ENCODE measurements at regions not wholly inside any gene's neighbourhood (a gene's known extent, or its start where the extent isn't known, plus 50 kb on each side); places are given as distances from the start of the nearest gene placed in this dataset.

DNA sequence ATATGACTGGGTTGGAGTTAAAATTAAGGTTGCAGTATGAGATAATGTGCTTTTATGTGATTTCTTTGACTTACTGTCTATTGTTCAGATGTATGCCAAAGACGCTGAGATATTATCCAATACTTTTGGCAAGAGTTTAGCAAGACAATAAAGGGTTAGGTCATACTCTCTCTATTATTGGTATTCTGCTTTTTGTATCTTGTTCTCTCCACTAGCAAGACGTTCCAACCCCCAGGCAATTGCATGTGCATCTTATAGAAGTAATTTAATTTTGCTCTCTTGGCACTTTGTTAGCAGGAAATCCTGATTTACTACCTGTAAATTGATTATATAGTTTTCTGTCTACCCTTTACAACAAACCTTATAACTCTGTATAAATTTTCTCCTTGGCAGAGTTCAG, 1093.6 kb downstream of the CDH9 start:
- H3K36me3 ChIP-seq: no peaks in the 10 kb centered on the region
- ATAC-seq (no peak), DNase-seq (no peak)
- H3K9me3 ChIP-seq: no peaks in the 10 kb centered on the region
- no peaks in the 10 kb centered on the region for H3K4me1 ChIP-seq
- in situ Hi-C loops (cut with MboI; ENCODE audit: low sequenced_read_pairs in 4 of 4): no loop called here
- H3K4me3 ChIP-seq: no peak overlapping the region
- TF ChIP-seq, protein P1, sequence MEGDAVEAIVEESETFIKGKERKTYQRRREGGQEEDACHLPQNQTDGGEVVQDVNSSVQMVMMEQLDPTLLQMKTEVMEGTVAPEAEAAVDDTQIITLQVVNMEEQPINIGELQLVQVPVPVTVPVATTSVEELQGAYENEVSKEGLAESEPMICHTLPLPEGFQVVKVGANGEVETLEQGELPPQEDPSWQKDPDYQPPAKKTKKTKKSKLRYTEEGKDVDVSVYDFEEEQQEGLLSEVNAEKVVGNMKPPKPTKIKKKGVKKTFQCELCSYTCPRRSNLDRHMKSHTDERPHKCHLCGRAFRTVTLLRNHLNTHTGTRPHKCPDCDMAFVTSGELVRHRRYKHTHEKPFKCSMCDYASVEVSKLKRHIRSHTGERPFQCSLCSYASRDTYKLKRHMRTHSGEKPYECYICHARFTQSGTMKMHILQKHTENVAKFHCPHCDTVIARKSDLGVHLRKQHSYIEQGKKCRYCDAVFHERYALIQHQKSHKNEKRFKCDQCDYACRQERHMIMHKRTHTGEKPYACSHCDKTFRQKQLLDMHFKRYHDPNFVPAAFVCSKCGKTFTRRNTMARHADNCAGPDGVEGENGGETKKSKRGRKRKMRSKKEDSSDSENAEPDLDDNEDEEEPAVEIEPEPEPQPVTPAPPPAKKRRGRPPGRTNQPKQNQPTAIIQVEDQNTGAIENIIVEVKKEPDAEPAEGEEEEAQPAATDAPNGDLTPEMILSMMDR (IDR thresholded peaks at IDR 0.05 in 4 of 5, conservative IDR thresholded peaks at IDR 0.05 in 1 of 5): no peak
- TF ChIP-seq POLR2A (IDR thresholded peaks at IDR 0.05): no peak
- H3K27ac ChIP-seq: no peak overlapping the region
- H3K27me3 ChIP-seq: no peaks in the 10 kb centered on the region
- intact Hi-C loops (cut with DNase I; ENCODE audit: low total_unique reads): no loop called here

DNA sequence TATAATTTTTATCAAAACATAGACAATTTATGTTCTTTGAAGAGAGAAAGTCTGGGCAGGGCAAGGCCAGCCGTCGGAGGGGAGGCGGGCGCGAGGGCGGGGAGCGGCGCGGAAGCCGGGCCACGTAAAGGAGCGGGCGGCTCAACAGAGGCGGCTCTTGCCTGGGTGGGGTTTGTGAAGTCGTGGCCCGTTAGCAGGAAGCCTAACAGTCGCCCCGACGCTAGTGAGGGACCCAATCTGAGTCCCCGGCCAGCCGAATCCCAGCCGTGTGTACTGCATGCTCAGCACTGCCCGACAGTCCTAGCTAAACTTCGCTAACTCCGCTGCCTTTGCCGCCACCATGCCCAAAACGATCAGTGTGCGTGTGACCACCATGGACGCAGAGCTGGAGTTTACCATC, 1129.2 kb downstream of the CDH9 start:
- ATAC-seq: no peak
- TF ChIP-seq POLR2A (IDR thresholded peaks at IDR 0.05): no peak
- TF ChIP-seq, protein P1 (IDR thresholded peaks at IDR 0.05 in 4 of 5, conservative IDR thresholded peaks at IDR 0.05 in 1 of 5): no peak
- no peak for DNase-seq
- no peaks in the 10 kb centered on the region for H3K36me3 ChIP-seq
- no peaks in the 10 kb centered on the region for H3K4me1 ChIP-seq
- no peaks in the 10 kb centered on the region for H3K27me3 ChIP-seq
- H3K9me3 ChIP-seq: no peaks in the 10 kb centered on the region
- H3K27ac ChIP-seq: no peak overlapping the region
- in situ Hi-C loops (cut with MboI; ENCODE audit: low sequenced_read_pairs in 4 of 4): no loop called here
- intact Hi-C loops (cut with DNase I; ENCODE audit: low total_unique reads): no loop called here
- H3K4me3 ChIP-seq: no peak overlapping the region

DNA sequence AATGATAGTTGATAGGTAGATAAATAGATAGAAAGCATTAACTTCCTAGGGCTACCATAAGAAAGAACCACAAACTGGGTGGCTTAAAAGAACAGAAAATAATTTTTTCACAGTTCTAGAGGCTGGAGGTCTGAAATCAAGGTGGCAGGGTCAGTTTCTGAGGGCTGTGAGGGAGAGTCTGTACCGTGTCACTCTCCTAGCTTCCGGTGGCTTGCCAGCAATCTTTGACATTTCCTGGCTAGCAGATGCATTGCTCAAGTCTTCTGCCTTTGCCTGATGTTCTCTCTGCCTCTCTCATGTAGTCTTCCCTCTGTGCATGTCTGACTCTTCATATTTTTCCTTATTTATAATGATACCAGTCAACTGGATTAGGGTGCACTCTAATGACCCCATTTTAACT, 1132.7 kb downstream of the CDH9 start:
- H3K9me3 ChIP-seq: no peaks in the 10 kb centered on the region
- intact Hi-C loops (cut with DNase I; ENCODE audit: low total_unique reads): no loop called here
- no peaks in the 10 kb centered on the region for H3K4me1 ChIP-seq
- no peaks in the 10 kb centered on the region for H3K27me3 ChIP-seq
- H3K36me3 ChIP-seq: no peaks in the 10 kb centered on the region
- in situ Hi-C loops (cut with MboI; ENCODE audit: low sequenced_read_pairs in 4 of 4): no loop called here
- H3K27ac ChIP-seq: no peak overlapping the region
- no peak overlapping the region for H3K4me3 ChIP-seq
- TF ChIP-seq, protein P1 (IDR thresholded peaks at IDR 0.05 in 4 of 5, conservative IDR thresholded peaks at IDR 0.05 in 1 of 5): no peak
- no peak for TF ChIP-seq POLR2A (IDR thresholded peaks at IDR 0.05)
- DNase-seq: no peak
- ATAC-seq: no peak

DNA sequence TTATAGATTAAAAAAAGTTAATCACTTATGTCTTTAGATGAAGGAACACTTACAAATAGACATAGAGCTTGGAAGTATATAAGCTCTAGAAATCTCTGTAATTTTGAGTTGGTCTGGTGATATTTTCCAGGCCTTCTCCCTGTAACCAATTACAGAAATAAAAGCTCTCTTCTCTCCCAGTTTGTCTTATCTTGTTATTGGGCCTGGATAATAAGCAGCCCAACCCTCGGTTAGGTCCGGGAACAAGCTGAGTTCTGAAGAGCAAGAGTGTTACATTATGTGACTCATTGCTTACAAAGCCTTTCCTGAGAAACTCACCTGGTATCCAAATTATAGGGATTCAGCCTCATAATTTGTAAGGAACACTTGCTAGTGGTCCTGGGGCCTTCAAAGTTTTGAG, 1146.2 kb downstream of the CDH9 start:
- ATAC-seq (no peak), DNase-seq (no peak)
- intact Hi-C loops (cut with DNase I; ENCODE audit: low total_unique reads): no loop called here
- H3K4me1 ChIP-seq: no peaks in the 10 kb centered on the region
- no peak for TF ChIP-seq POLR2A (IDR thresholded peaks at IDR 0.05)
- TF ChIP-seq, protein P1 (IDR thresholded peaks at IDR 0.05 in 4 of 5, conservative IDR thresholded peaks at IDR 0.05 in 1 of 5): no peak
- no peaks in the 10 kb centered on the region for H3K27me3 ChIP-seq
- no peak overlapping the region for H3K27ac ChIP-seq
- in situ Hi-C loops (cut with MboI; ENCODE audit: low sequenced_read_pairs in 4 of 4): no loop called here
- no peak overlapping the region for H3K4me3 ChIP-seq
- no peaks in the 10 kb centered on the region for H3K9me3 ChIP-seq
- no peaks in the 10 kb centered on the region for H3K36me3 ChIP-seq

DNA sequence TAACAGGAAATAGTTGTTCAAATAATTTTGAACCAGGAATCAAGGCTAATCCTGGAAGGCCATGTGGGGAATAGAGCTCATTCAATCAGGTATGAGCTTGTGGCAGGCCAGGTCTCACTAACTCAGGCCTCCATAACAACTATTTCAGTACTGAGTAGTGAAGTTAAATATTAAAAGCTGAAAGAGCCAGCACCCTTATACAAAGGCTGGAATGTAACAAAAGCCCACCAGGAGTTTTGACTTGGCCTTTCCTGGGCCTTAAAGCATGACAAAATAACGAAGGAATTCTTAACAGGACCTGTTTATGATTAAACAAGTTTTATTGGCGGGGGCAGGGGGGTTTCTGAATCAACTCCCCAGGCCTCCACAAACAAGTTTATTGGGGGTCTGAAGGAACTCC, 1146.7 kb downstream of the CDH9 start:
- in situ Hi-C loops (cut with MboI; ENCODE audit: low sequenced_read_pairs in 4 of 4) (no loop called here), intact Hi-C loops (cut with DNase I; ENCODE audit: low total_unique reads) (no loop called here)
- ATAC-seq: no peak
- DNase-seq: no peak
- no peak overlapping the region for H3K4me3 ChIP-seq
- H3K36me3 ChIP-seq: no peaks in the 10 kb centered on the region
- no peaks in the 10 kb centered on the region for H3K4me1 ChIP-seq
- TF ChIP-seq, protein P1 (IDR thresholded peaks at IDR 0.05 in 4 of 5, conservative IDR thresholded peaks at IDR 0.05 in 1 of 5): no peak
- TF ChIP-seq POLR2A (IDR thresholded peaks at IDR 0.05): no peak
- H3K27ac ChIP-seq: no peak overlapping the region
- no peaks in the 10 kb centered on the region for H3K27me3 ChIP-seq
- no peaks in the 10 kb centered on the region for H3K9me3 ChIP-seq

Measured in gastrocnemius medialis (tissue), 4 donors.